Left renal pelvis (tissue), 4 donors: ENCODE measurements at regions not wholly inside any gene's neighbourhood (a gene's known extent, or its start where the extent isn't known, plus 50 kb on each side); places are given as distances from the start of the nearest gene placed in this dataset.

ENCODE experiments used
- DNase-seq, 4 donors: peaks; one replicate each; pipeline ENCODE4 v3.0.0-alpha.2; 2013; ENCODE audit warnings: low read depth in 4 of 4, low spot score in 3 of 4

- peak in 3 of 4 donors; percentile 54 to 62 (median 56) for DNase-seq
Observed at GRCh38 chr3:124559846-124560574, 170.2 kb upstream of the UMPS start.

GRCh38 chr3:124560666-124561215 lies 169.5 kb upstream of the UMPS start:
- DNase-seq = no peak

- DNase-seq = no peak
Observed at GRCh38 chr3:124562769-124563168, 167.5 kb upstream of the UMPS start.

- no peak for DNase-seq
Observed at GRCh38 chr3:124563376-124563775, 166.9 kb upstream of the UMPS start.

GRCh38 chr3:124565013-124565412 lies 165.2 kb upstream of the UMPS start:
- peak in 1 of 4 donors; percentile 70 for DNase-seq

- no peak for DNase-seq
Observed at GRCh38 chr3:124565551-124565950, 164.7 kb upstream of the UMPS start.

- DNase-seq = no peak
Observed at GRCh38 chr3:124566701-124567100, 163.6 kb upstream of the UMPS start.

- DNase-seq = no peak
Observed at GRCh38 chr3:124567179-124567578, 163.1 kb upstream of the UMPS start.

- DNase-seq = no peak
Observed at GRCh38 chr3:124569761-124570160, 160.5 kb upstream of the UMPS start.

GRCh38 chr3:124570232-124570631 lies 160.0 kb upstream of the UMPS start:
- no peak for DNase-seq

GRCh38 chr3:124572851-124573405 lies 157.3 kb upstream of the UMPS start:
- DNase-seq = no peak

GRCh38 chr3:124574012-124574411 lies 156.2 kb upstream of the UMPS start:
- DNase-seq = no peak

GRCh38 chr3:124576565-124577493 lies 153.4 kb upstream of the UMPS start:
- DNase-seq = no peak

- DNase-seq = no peak
Observed at GRCh38 chr3:124577494-124578167, 152.6 kb upstream of the UMPS start.

GRCh38 chr3:124579641-124580040 lies 150.6 kb upstream of the UMPS start:
- DNase-seq = no peak

GRCh38 chr3:124582196-124582595 lies 148.1 kb upstream of the UMPS start:
- DNase-seq = no peak

GRCh38 chr3:124582621-124583395 lies 147.4 kb upstream of the UMPS start:
- no peak for DNase-seq

GRCh38 chr3:124584245-124584551 lies 146.1 kb upstream of the UMPS start:
- DNase-seq = no peak

- DNase-seq = peak in 2 of 4 donors; percentile 55 to 69
Observed at GRCh38 chr3:124584552-124585391, 145.5 kb upstream of the UMPS start.
